Progenitor cell of endocrine pancreas (in vitro differentiated cells): ENCODE measurements at regions not wholly inside any gene's neighbourhood (a gene's known extent, or its start where the extent isn't known, plus 50 kb on each side); places are given as distances from the start of the nearest gene placed in this dataset.

ENCODE experiments used
- DNase-seq: peaks from one replicate; pipeline ENCODE4 v3.0.0; 2021; ENCODE audit warnings: low spot score; ENCODE audit not compliant: unreplicated experiment
- H3K27ac Mint-ChIP-seq: 2 replicates; pipeline ENCODE4 v1.8.0; 2021; ENCODE audit warnings: mild to moderate bottlenecking, moderate library complexity, mixed read lengths
- H3K27me3 Mint-ChIP-seq: 2 replicates; pipeline ENCODE4 v1.8.0; 2021; ENCODE audit warnings: mixed read lengths
- H3K36me3 Mint-ChIP-seq: 2 replicates; pipeline ENCODE4 v1.8.0; 2022; ENCODE audit warnings: mixed read lengths; ENCODE audit not compliant: insufficient read depth
- H3K4me1 Mint-ChIP-seq: 2 replicates; pipeline ENCODE4 v1.8.0; 2021; ENCODE audit warnings: low read depth, mixed read lengths
- H3K4me3 Mint-ChIP-seq: 2 replicates; pipeline ENCODE4 v1.8.0; 2021; ENCODE audit warnings: low read depth, mild to moderate bottlenecking, moderate library complexity, mixed read lengths
- H3K9me3 Mint-ChIP-seq: 2 replicates; pipeline ENCODE4 v1.8.0; 2021; ENCODE audit warnings: low read depth, mixed read lengths
- TF ChIP-seq, protein P1 (sequence below): fragments of 200-600 bp; sonication (generic); IDR thresholded peaks from one replicate; pipeline ENCODE4 v1.5.0; 2021; ENCODE audit warnings: antibody characterized with exemption, mild to moderate bottlenecking; ENCODE audit not compliant: unreplicated experiment

DNA sequence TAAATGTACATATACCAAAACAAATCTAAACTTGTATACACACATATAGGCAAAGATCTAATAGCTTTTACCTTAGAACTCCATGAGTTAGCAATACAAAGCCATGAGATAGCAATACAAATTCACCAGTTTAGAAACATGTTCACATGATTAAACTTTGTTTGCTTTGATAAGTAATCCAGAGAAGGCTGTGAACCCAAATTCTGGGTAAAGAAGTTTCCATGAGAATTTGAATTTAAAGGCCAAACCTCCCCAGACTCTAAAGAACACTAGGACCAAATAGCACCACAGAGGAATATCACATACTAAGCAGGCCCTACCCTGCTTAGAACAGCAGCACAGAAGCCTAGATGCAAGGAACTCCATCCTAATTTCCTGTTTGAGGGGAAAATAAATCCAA lies 83.7 kb upstream of the TP63 start:
- no peak for DNase-seq
- Mint-ChIP-seq H3K9me3 (peaks cover 19% of the 10 kb centered on the region), H3K27me3 (no peaks in the 10 kb centered on the region), H3K36me3 (peaks cover 2% of the 10 kb centered on the region), H3K4me3 (no peak overlapping the region), H3K27ac (no peak overlapping the region), H3K4me1 (no peaks in the 10 kb centered on the region)
- TF ChIP-seq, protein P1, sequence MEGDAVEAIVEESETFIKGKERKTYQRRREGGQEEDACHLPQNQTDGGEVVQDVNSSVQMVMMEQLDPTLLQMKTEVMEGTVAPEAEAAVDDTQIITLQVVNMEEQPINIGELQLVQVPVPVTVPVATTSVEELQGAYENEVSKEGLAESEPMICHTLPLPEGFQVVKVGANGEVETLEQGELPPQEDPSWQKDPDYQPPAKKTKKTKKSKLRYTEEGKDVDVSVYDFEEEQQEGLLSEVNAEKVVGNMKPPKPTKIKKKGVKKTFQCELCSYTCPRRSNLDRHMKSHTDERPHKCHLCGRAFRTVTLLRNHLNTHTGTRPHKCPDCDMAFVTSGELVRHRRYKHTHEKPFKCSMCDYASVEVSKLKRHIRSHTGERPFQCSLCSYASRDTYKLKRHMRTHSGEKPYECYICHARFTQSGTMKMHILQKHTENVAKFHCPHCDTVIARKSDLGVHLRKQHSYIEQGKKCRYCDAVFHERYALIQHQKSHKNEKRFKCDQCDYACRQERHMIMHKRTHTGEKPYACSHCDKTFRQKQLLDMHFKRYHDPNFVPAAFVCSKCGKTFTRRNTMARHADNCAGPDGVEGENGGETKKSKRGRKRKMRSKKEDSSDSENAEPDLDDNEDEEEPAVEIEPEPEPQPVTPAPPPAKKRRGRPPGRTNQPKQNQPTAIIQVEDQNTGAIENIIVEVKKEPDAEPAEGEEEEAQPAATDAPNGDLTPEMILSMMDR = no peak

DNA sequence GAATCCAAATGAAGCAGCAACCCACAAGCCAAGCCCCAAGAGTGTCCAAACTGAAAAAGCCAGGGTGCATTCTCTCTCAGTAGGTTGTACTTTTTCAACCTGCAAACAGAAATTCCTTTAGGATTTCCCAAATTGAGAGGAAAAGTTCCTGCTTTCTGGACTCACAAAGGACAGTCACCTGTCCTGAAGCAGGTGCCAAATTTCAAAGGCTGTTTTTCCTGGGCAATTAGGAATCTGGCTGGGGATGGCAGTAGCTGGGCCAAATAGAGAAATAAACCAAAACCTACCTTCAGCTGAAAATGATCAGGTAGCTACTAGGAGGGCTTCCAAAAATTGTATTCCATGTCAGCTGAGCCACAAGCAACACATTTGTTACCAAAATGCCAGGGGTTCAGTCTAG lies 83.1 kb upstream of the TP63 start:
- DNase-seq = no peak
- Mint-ChIP-seq H3K4me3 (no peak overlapping the region), H3K9me3 (peaks cover 19% of the 10 kb centered on the region), H3K27me3 (no peaks in the 10 kb centered on the region), H3K4me1 (no peaks in the 10 kb centered on the region), H3K36me3 (peaks cover 2% of the 10 kb centered on the region), H3K27ac (no peak overlapping the region)
- TF ChIP-seq, protein P1 = no peak

DNA sequence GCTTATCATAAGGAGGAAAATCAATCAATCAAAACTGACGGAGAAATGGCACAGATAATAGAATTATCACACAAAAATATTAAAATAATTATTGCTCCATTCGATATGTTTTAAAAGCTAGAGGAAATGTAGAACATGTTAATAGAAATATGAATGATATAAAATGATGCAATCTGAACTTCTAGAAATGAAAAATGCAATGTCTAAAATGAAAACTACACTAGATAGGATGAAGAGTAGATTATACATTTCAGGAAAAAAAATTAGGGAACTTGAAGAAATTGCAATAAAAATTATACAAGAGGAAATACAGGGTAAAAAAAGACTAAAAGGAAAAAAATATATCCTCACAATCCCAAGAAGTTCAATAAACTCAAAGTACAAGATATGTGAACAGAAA lies 80.2 kb upstream of the TP63 start:
- peaks cover 2% of the 10 kb centered on the region for H3K36me3 Mint-ChIP-seq
- H3K4me1 Mint-ChIP-seq = no peaks in the 10 kb centered on the region
- no peak overlapping the region for H3K27ac Mint-ChIP-seq
- DNase-seq = no peak
- H3K4me3 Mint-ChIP-seq = no peak overlapping the region
- TF ChIP-seq, protein P1 = no peak
- no peaks in the 10 kb centered on the region for H3K27me3 Mint-ChIP-seq
- H3K9me3 Mint-ChIP-seq = peaks cover 19% of the 10 kb centered on the region

DNA sequence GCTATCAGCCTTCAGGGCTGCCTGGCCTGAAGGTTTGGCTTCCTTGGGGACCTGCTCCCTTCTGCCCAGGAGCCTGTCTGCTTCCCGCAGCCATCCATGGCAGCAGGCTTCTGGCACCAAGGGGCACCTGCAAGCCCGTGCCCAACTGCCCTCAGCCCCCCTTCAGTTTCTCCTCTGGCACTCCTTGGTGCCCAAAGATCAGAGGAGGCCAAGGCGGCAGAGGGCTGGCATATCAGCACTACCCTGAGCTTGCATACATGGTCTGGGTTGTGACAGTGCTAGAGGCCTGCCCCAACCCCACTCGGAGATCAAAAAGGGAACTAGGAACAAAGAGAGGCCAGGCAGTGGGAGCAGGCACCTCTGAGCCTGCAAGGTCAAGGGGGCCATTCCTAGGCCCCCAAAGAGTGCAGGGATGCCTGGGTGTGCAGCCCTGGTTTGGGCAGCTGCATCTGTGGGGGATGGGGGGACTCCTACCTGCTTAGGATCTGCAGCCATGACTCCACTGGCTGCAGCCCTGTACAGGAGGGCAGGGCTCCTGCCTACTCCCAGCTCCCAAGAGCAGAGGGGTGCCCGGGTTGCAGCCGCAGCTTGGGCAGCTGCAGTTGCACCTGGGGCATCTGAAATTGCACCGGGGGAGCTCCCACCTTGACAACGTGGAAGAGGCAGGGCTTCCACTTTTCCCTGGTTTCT lies 76.2 kb upstream of the TP63 start:
- H3K9me3 Mint-ChIP-seq = peaks cover 16% of the 10 kb centered on the region
- no peaks in the 10 kb centered on the region for H3K36me3 Mint-ChIP-seq
- H3K4me1 Mint-ChIP-seq = no peaks in the 10 kb centered on the region
- H3K27me3 Mint-ChIP-seq = no peaks in the 10 kb centered on the region
- H3K4me3 Mint-ChIP-seq = no peak overlapping the region
- DNase-seq = no peak
- TF ChIP-seq, protein P1 = no peak
- no peak overlapping the region for H3K27ac Mint-ChIP-seq

DNA sequence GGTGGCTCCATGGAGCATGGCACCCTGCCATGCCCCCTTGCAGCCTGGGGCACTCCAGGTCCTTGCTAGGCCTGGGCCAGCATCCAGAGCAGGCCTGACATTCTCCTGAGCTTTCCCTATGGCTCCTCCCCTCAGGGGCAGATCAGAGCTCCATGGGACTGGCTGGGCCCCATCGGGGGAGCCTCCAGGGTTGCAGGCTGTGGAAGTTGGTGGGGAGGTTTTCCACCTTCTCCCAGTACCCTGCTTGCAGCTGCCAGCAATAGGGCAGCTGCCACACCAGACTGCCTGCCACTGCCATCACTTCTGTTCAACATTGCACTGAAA lies 75.7 kb upstream of the TP63 start:
- Mint-ChIP-seq H3K27ac (no peak overlapping the region), H3K9me3 (peaks cover 10% of the 10 kb centered on the region), H3K27me3 (no peaks in the 10 kb centered on the region), H3K36me3 (no peaks in the 10 kb centered on the region), H3K4me3 (no peak overlapping the region), H3K4me1 (no peaks in the 10 kb centered on the region)
- no peak for DNase-seq
- TF ChIP-seq, protein P1 = no peak
